H1 (cell line): ENCODE measurements at regions not wholly inside any gene's neighbourhood (a gene's known extent, or its start where the extent isn't known, plus 50 kb on each side); places are given as distances from the start of the nearest gene placed in this dataset.

Experiments used
- CTCF ChIA-PET: fragments of 300-600 bp; sonication (Branson Sonifier 250); formaldehyde crosslinking; loops from one replicate; lab custom pipeline; 2021; ENCODE audit not compliant: partially characterized antibody; lab: Charles Lee
- POLR2A ChIA-PET: fragments of 300-600 bp; sonication (Branson Sonifier 250); formaldehyde crosslinking; loops from one replicate; lab custom pipeline; 2021; ENCODE audit warnings: inconsistent platforms; ENCODE audit not compliant: partially characterized antibody; lab: Charles Lee
- DNase-seq, 2 experiments: peaks; one replicate each; pipeline versions ENCODE4 v3.0.0 to v3.0.0-alpha.2; 2010 to 2022; ENCODE audit warnings: low spot score in 2 of 2, low read depth in 1 of 2, mixed read lengths in 1 of 2
- FAIRE-seq: peaks from 2 replicates; lab custom pipeline; 2011; peaks lifted over from hg19 to GRCh38; lab: Jason Lieb, UNC
- H2AFZ ChIP-seq: 2 replicates; pipeline ENCODE4 v1.8.1; 2012; ENCODE audit warnings: low read length, inconsistent platforms
- H2AK5ac ChIP-seq: 2 replicates; pipeline ENCODE4 v1.6.1; 2013; ENCODE audit warnings: low read depth, low read length
- H2BK120ac ChIP-seq: replicated peaks from 2 replicates; pipeline ENCODE3; 2013; ENCODE audit warnings: low read depth, low read length, inconsistent platforms
- H2BK12ac ChIP-seq: 2 replicates; pipeline ENCODE4 v1.6.1; 2013; ENCODE audit warnings: low read depth, low read length
- H2BK15ac ChIP-seq: 2 replicates; pipeline ENCODE4 v1.6.1; 2013; ENCODE audit warnings: low read length
- H2BK20ac ChIP-seq: 2 replicates; pipeline ENCODE4 v1.6.1; 2013; ENCODE audit warnings: low read length
- H2BK5ac ChIP-seq: 2 replicates; pipeline ENCODE4 v1.6.1; 2013; ENCODE audit warnings: low read depth, low read length
- H3K14ac ChIP-seq: 2 replicates; pipeline ENCODE4 v1.6.1; 2013; ENCODE audit warnings: inconsistent platforms; ENCODE audit not compliant: insufficient read length
- H3K18ac ChIP-seq: 2 replicates; pipeline ENCODE4 v1.6.1; 2013; ENCODE audit warnings: low read length; ENCODE audit errors: extremely low read depth
- H3K23ac ChIP-seq: 2 replicates; pipeline ENCODE4 v1.6.1; 2013; ENCODE audit warnings: inconsistent platforms; ENCODE audit not compliant: insufficient read length
- H3K23me2 ChIP-seq: 2 replicates; pipeline ENCODE4 v1.6.1; 2013; ENCODE audit warnings: low read depth, low read length
- H3K27ac ChIP-seq: 2 replicates; pipeline ENCODE4 v1.6.1; 2011; ENCODE audit warnings: low read depth, low read length, inconsistent platforms
- H3K27me3 ChIP-seq, 4 experiments: replicated peaks in 1 of 4; 1 replicate in 1 of 4; 2 replicates in 3 of 4; pipeline versions ENCODE4 v1.6.1 to v1.8.1; 2011 to 2013; ENCODE audit warnings: low read length in 3 of 4, mild to moderate bottlenecking in 3 of 4, inconsistent platforms in 2 of 4, mixed read lengths in 2 of 4, moderate library complexity in 1 of 4; ENCODE audit not compliant: control insufficient read depth in 3 of 4, insufficient read depth in 3 of 4; ENCODE audit errors: extremely low read depth in 1 of 4
- H3K36me3 ChIP-seq, 4 experiments: 2 replicates each; pipeline versions ENCODE4 v1.6.1 to v1.8.1; 2011 to 2013; ENCODE audit warnings: mild to moderate bottlenecking in 4 of 4, low read length in 3 of 4, moderate library complexity in 2 of 4, control low read depth in 1 of 4, inconsistent platforms in 1 of 4; ENCODE audit not compliant: insufficient read depth in 4 of 4, control insufficient read depth in 2 of 4
- H3K4ac ChIP-seq: replicated peaks from 2 replicates; pipeline ENCODE3; 2013; ENCODE audit warnings: low read length, low read depth, mixed read lengths, inconsistent platforms; ENCODE audit not compliant: insufficient read length
- H3K4me1 ChIP-seq, 4 experiments: replicated peaks in 1 of 4; 1 replicate in 1 of 4; 2 replicates in 3 of 4; pipeline versions ENCODE4 v1.6.1 to v1.8.1; 2011 to 2013; ENCODE audit warnings: low read length in 3 of 4, inconsistent platforms in 2 of 4, mixed read lengths in 1 of 4; ENCODE audit not compliant: insufficient read depth in 4 of 4, control insufficient read depth in 3 of 4
- H3K4me2 ChIP-seq, 2 experiments: 2 replicates each; pipeline versions ENCODE4 v1.6.1 to v1.8.1; 2011 to 2013; ENCODE audit warnings: low read depth in 2 of 2, low read length in 2 of 2, control low read depth in 1 of 2, inconsistent platforms in 1 of 2, mild to moderate bottlenecking in 1 of 2; ENCODE audit not compliant: insufficient read depth in 1 of 2
- H3K4me3 ChIP-seq, 4 experiments: fragments of 200-600, 300-600 bp in 1 of 4; sonication (generic), shearing (Covaris generic), sonication (Bioruptor Twin) in 1 of 4; 2 replicates each; pipeline versions ENCODE4 v1.5.1 to v1.8.1; 2011 to 2016; ENCODE audit warnings: low read length in 4 of 4, low read depth in 3 of 4, control low read depth in 2 of 4, inconsistent platforms in 2 of 4, mild to moderate bottlenecking in 2 of 4, mixed read lengths in 1 of 4, moderate library complexity in 1 of 4; ENCODE audit not compliant: insufficient read depth in 2 of 4; ENCODE audit errors: extremely low read depth in 1 of 4
- H3K56ac ChIP-seq: replicated peaks from 2 replicates; pipeline ENCODE3; 2013; ENCODE audit warnings: low read depth, mild to moderate bottlenecking, mixed read lengths, low read length, inconsistent platforms; ENCODE audit not compliant: insufficient read length
- H3K79me1 ChIP-seq: 2 replicates; pipeline ENCODE4 v1.6.1; 2013; ENCODE audit warnings: low read depth, low read length, control low read depth
- H3K79me2 ChIP-seq, 2 experiments: 2 replicates each; pipeline versions ENCODE4 v1.6.1 to v1.8.1; 2012 to 2013; ENCODE audit warnings: low read length in 2 of 2, mild to moderate bottlenecking in 2 of 2, inconsistent platforms in 1 of 2; ENCODE audit not compliant: insufficient read depth in 2 of 2, control insufficient read depth in 1 of 2
- H3K9ac ChIP-seq, 4 experiments: replicated peaks in 1 of 4; 1 replicate in 1 of 4; 2 replicates in 3 of 4; pipeline versions ENCODE4 v1.6.1 to v1.8.1; 2011 to 2013; ENCODE audit warnings: low read depth in 3 of 4, low read length in 3 of 4, control low read depth in 2 of 4, mild to moderate bottlenecking in 2 of 4, moderate library complexity in 2 of 4, inconsistent platforms in 1 of 4; ENCODE audit errors: extremely low read depth in 1 of 4
- H3K9me3 ChIP-seq, 2 experiments: 2 replicates each; pipeline versions ENCODE4 v1.6.1 to v1.8.1; 2012 to 2013; ENCODE audit warnings: mild to moderate bottlenecking in 2 of 2, moderate library complexity in 2 of 2, control low read depth in 1 of 2, inconsistent platforms in 1 of 2, low read depth in 1 of 2, low read length in 1 of 2, mixed read lengths in 1 of 2; ENCODE audit not compliant: insufficient read depth in 2 of 2
- H4K20me1 ChIP-seq, 2 experiments: replicated peaks in 1 of 2; 2 replicates each; pipeline versions ENCODE3 to v1.8.1; 2011 to 2013; ENCODE audit warnings: inconsistent platforms in 2 of 2, low read length in 2 of 2, mild to moderate bottlenecking in 1 of 2; ENCODE audit not compliant: insufficient read depth in 2 of 2, control insufficient read depth in 1 of 2
- H4K5ac ChIP-seq: 2 replicates; pipeline ENCODE4 v1.6.1; 2013; ENCODE audit warnings: low read length, low read depth, mixed read lengths, inconsistent platforms; ENCODE audit not compliant: insufficient read length
- H4K8ac ChIP-seq: 2 replicates; pipeline ENCODE4 v1.8.0; 2013; ENCODE audit warnings: mild to moderate bottlenecking, moderate library complexity, low read length, inconsistent platforms; ENCODE audit not compliant: insufficient read depth; ENCODE audit errors: extremely low read depth
- H4K91ac ChIP-seq: replicated peaks from 2 replicates; pipeline ENCODE3; 2013; ENCODE audit warnings: low read length, mixed read lengths, inconsistent platforms; ENCODE audit not compliant: insufficient read length
- CBX8 ChIP-seq: fragments of 300-800, 300-1000 bp; sonication (generic); IDR thresholded peaks from 2 replicates; pipeline ENCODE4 v1.7.1; 2016; ENCODE audit warnings: low read depth, low read length, borderline replicate concordance
- CHD1 ChIP-seq: IDR thresholded peaks from 2 replicates; pipeline ENCODE4 v1.6.1; 2012; ENCODE audit warnings: low read depth, low read length, improper control_type of control experiment
- CHD2 ChIP-seq: IDR thresholded peaks from 2 replicates; pipeline ENCODE4 v1.6.1; 2012; ENCODE audit warnings: low read length, improper control_type of control experiment
- CREB1 ChIP-seq: IDR thresholded peaks from 2 replicates; pipeline ENCODE4 v1.6.1; 2012; ENCODE audit warnings: inconsistent platforms
- HDAC6 ChIP-seq: IDR thresholded peaks from one replicate; pipeline ENCODE4 v1.7.1; 2012; ENCODE audit warnings: low read depth, mild to moderate bottlenecking, inconsistent platforms, low read length, moderate library complexity
- KDM1A ChIP-seq: fragments of 200-600, 300-600 bp; sonication (generic); IDR thresholded peaks from 2 replicates; pipeline ENCODE4 v1.7.1; 2016; ENCODE audit warnings: mild to moderate bottlenecking, low read length, borderline replicate concordance
- POLR2A ChIP-seq, 2 experiments: IDR thresholded peaks; 1 replicate in 1 of 2; 2 replicates in 1 of 2; pipeline ENCODE4 v1.6.1; 2011; ENCODE audit warnings: low read depth in 2 of 2, low read length in 2 of 2, mild to moderate bottlenecking in 2 of 2; ENCODE audit errors: control extremely low read depth in 1 of 2
- RBBP5 ChIP-seq: IDR thresholded peaks from 2 replicates; pipeline ENCODE4 v1.7.1; 2012; ENCODE audit warnings: low read depth, mild to moderate bottlenecking, inconsistent platforms, low read length, moderate library complexity, borderline replicate concordance
- RXRA ChIP-seq: IDR thresholded peaks from 2 replicates; pipeline ENCODE4 v1.6.1; 2011; ENCODE audit warnings: low read depth, mild to moderate bottlenecking, low read length, moderate library complexity; ENCODE audit not compliant: insufficient read depth
- SAP30 ChIP-seq: fragments of 300-600 bp; sonication (generic); IDR thresholded peaks from 2 replicates; pipeline ENCODE4 v1.7.1; 2012; ENCODE audit warnings: low read length, moderate library complexity, mild to moderate bottlenecking, inconsistent platforms; ENCODE audit not compliant: insufficient read depth, insufficient replicate concordance
- SP2 ChIP-seq: IDR thresholded peaks from 2 replicates; pipeline ENCODE4 v1.6.1; 2012; ENCODE audit warnings: mild to moderate bottlenecking, low read length, inconsistent platforms
- SP4 ChIP-seq: IDR thresholded peaks from 2 replicates; pipeline ENCODE4 v1.6.1; 2012; ENCODE audit warnings: low read length, inconsistent platforms
- SUZ12 ChIP-seq: fragments of 200-600 bp; sonication (generic); IDR thresholded peaks from 2 replicates; pipeline ENCODE4 v1.6.1; 2012; ENCODE audit warnings: mild to moderate bottlenecking, inconsistent platforms, low read length, moderate library complexity, mixed read lengths
- TBP ChIP-seq: IDR thresholded peaks from 2 replicates; pipeline ENCODE4 v1.6.1; 2011; ENCODE audit warnings: low read depth, low read length, improper control_type of control experiment
- WGBS, 2 experiments: shearing (Covaris generic) in 1 of 2; methylation state at CpG; one replicate each; pipeline versions ENCODE4 v1.1.6 to v1.1.7; 2013 to 2015; ENCODE audit warnings: low lambda C conversion rate in 2 of 2, mixed read lengths in 2 of 2, inconsistent platforms in 1 of 2, low coverage in 1 of 2, missing lambda C conversion rate in 1 of 2; ENCODE audit not compliant: insufficient replicate concordance in 2 of 2, insufficient coverage in 1 of 2, insufficient read length in 1 of 2; ENCODE audit errors: extremely low coverage in 1 of 2, missing lambda C conversion rate in 1 of 2; 5-methylcytosine and 5-hydroxymethylcytosine counted together

DNA sequence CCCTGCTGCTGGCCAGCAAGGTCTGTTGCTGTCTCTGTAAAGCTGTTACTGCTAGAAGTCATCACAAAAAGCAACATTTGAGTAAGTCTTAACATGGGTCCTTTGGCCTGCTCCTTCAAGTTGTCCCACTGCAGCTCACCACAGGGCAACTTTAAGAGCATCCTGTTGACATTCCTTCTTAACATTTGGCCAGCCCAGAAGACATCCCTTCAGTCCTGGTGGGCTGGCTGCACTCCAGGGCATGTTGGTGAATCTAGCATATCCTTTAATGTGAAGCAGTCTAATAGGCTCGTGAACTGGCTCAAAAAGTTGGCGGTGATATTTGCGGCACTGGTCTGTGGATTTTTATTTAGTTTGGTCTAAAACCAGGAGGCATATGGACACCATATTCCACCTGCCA lies 92.2 kb upstream of the MAML3 start:
- no peak overlapping the region for H3K4me3 ChIP-seq
- no peaks in the 10 kb centered on the region for H4K20me1 ChIP-seq
- no peak overlapping the region for H3K4me2 ChIP-seq
- no peak overlapping the region for H3K56ac ChIP-seq
- H3K23me2 ChIP-seq = no peaks in the 10 kb centered on the region
- H3K27ac ChIP-seq = no peak overlapping the region
- no peak overlapping the region for H4K5ac ChIP-seq
- no peaks in the 10 kb centered on the region; a peak in 4 of 7 replicates for H3K27me3 ChIP-seq
- H2BK12ac ChIP-seq = no peak overlapping the region
- no peak overlapping the region for H3K4ac ChIP-seq
- H3K36me3 ChIP-seq = no peaks in the 10 kb centered on the region; a peak in 1 of 8 replicates
- no peak overlapping the region for H3K14ac ChIP-seq
- no peak for FAIRE-seq
- no peak overlapping the region for H2BK120ac ChIP-seq
- no peak for DNase-seq
- no peaks in the 10 kb centered on the region for H3K79me2 ChIP-seq
- 91% methylated on average over 3 of the region's 3 CpGs; no CpG with 5 or more reads in 1 of the 2 experiments for WGBS, 2 experiments
- no peak overlapping the region for H4K8ac ChIP-seq
- H2AFZ ChIP-seq = no peak overlapping the region
- no peak overlapping the region for H2BK20ac ChIP-seq
- H3K18ac ChIP-seq = no peak overlapping the region
- ChIA-PET POLR2A (interaction anchor here (1.4 to 1.5 kb wide), 2 partner anchors 11 to 96 kb away, joined by 4 to 6 read pairs; no protein-coding TSS in a partner anchor), CTCF (interaction anchor here (1.1 to 2.5 kb wide), 2 partner anchors 194 to 232 kb away, joined by 3 to 6 read pairs; no protein-coding TSS in a partner anchor)
- H2BK15ac ChIP-seq = no peak overlapping the region
- H4K91ac ChIP-seq = no peak overlapping the region
- no peak overlapping the region for H3K23ac ChIP-seq
- H3K4me1 ChIP-seq = peaks cover 0 to 3% (median 3%) of the 10 kb centered on the region in 4 experiments; a peak in 2 of 7 replicates
- TF ChIP-seq POLR2A (IDR thresholded peaks at IDR 0.05; ENCODE audit: control extremely low read depth in 1 of 2, low read depth in 2 of 2, low read length in 2 of 2) (no peak), CREB1 (no peak), SP2 (no peak), CHD1 (no peak), SP4 (no peak), CBX8 (no peak), RXRA (no peak), TBP (no peak), SUZ12 (no peak), RBBP5 (no peak), CHD2 (no peak), KDM1A (no peak), SAP30 (no peak), HDAC6 (no peak)
- H2AK5ac ChIP-seq = no peak overlapping the region
- H2BK5ac ChIP-seq = no peak overlapping the region
- no peaks in the 10 kb centered on the region for H3K79me1 ChIP-seq
- H3K9me3 ChIP-seq = no peaks in the 10 kb centered on the region
- H3K9ac ChIP-seq = no peak overlapping the region
